ES-I3 (cell line): ENCODE measurements at regions not wholly inside any gene's neighbourhood (a gene's known extent, or its start where the extent isn't known, plus 50 kb on each side); places are given as distances from the start of the nearest gene placed in this dataset.
"Not testable (repeated sequence)": the region's sequence is repeated elsewhere in the genome, so short reads cannot be mapped to it uniquely, and the experiment has no call there.

Source experiments
- H3K36me3 ChIP-seq: 2 replicates; pipeline ENCODE4 v1.6.1; 2013; ENCODE audit warnings: mild to moderate bottlenecking, low read length, control low read depth, moderate library complexity; ENCODE audit not compliant: insufficient read depth
- H3K4me1 ChIP-seq: 2 replicates; pipeline ENCODE4 v1.6.1; 2013; ENCODE audit warnings: mild to moderate bottlenecking, control low read depth, low read length; ENCODE audit not compliant: insufficient read depth
- H3K9ac ChIP-seq: 2 replicates; pipeline ENCODE4 v1.6.1; 2013; ENCODE audit warnings: low read depth, mild to moderate bottlenecking, low read length, moderate library complexity
- H3K9me3 ChIP-seq: 2 replicates; pipeline ENCODE4 v1.6.1; 2013; ENCODE audit warnings: mild to moderate bottlenecking, low read length, moderate library complexity; ENCODE audit not compliant: control insufficient read depth, insufficient read depth

DNA sequence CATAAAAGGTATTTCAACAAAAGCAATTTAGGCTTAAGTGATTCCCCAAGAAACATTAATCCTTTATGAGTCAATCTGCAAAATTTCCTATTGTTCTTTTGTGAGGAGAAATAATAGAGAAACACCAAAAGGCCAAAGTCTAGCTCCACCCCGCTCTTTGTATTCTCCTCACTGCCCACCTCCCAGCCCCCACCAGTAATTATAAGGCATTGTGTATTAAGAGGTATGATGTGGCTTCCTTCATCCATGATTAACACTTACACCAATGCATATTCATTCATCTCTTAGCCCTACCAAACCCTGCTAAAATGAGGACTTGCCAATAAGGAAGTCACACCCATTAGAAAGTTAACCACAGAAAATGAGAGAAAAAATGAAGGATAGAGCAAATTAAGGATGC lies 105.3 kb upstream of the SPATA31D4 start:
- peaks cover 45% of the 10 kb centered on the region for H3K4me1 ChIP-seq
- no peaks in the 10 kb centered on the region for H3K36me3 ChIP-seq
- no peak overlapping the region for H3K9ac ChIP-seq
- H3K9me3 ChIP-seq: no peaks in the 10 kb centered on the region

GRCh38 chr9:81823672-81824554 lies 104.3 kb upstream of the SPATA31D4 start:
- Histone ChIP-seq H3K4me1 (peaks cover 52% of the 10 kb centered on the region), H3K36me3 (no peaks in the 10 kb centered on the region), H3K9ac (no peak overlapping the region), H3K9me3 (no peaks in the 10 kb centered on the region)

DNA sequence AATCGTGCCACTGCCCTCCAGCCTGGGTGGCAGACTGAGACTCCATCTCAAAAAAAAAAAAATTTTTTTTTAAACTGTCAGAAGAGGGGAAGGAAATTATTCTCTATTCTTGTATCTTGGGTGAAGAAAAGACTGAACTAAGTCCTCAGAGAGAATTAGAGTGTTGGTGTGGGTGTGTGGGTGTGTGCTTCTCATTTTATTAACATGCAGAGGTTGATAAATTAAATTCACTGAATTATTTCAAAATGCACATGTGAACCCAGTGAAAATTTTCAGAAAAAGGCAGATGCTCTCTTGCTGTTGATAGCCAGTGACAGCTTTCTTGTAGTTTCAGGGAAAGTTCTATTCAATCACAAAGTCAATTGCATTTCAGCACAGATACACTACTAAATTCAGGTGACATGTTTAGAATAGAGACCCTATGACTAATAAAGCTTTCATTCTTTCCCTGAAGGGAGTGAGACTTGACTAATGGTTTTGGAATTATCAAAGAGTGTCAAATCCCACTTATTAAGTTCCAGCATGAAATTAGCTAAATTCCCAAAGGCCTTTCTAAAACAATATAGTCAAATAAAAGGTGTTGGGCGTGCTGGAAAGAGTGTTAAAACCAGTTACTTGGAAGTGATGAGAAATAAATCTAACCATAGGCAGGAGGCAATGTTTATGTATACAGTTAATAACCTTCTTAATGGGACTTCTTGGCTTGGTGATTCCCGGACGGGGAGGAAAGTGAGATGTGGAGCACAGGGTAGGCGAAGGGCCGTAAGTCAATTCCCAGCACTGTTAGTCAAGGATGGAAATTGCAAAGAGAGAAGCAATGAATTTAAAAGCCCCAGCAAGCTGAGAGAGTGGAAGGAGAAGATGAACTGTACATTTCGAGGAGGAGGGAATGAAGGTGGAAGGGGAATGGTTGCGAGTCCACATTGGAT lies 103.2 kb upstream of the SPATA31D4 start:
- no peaks in the 10 kb centered on the region for H3K36me3 ChIP-seq
- H3K4me1 ChIP-seq: peaks cover 45% of the 10 kb centered on the region
- H3K9ac ChIP-seq: no peak overlapping the region
- no peaks in the 10 kb centered on the region for H3K9me3 ChIP-seq

DNA sequence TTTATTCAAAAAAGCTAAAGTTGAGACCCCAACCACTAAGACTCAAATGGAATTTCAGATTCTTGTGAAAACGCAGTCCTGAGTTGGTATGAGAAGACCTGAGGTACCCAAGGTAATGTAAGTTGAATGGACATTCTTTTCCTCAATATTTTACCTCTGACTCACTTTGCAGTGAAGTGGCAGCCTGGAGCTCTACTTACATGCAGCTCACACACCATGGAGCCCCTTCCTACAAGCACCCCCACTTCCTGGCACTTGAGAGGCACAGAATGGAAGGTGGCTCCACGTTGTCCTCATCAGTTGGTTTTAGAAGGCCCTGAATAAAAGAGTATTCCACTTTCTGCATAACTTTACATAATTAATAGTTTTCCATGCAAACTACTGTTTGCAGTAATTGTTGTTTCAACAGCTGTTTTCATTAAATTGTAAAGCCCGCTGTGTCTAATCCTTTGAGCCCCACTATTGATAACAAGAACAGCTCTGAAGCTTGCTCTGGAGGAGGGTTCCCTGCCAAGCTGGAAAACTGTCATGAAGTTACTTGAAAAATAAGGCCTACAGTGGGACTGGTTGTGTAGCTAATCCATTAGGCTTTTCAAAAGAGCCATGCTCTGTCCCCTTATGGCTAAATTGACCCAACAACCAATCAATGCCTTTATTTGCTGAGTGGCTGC lies 102.2 kb upstream of the SPATA31D4 start:
- no peak overlapping the region for H3K9ac ChIP-seq
- H3K36me3 ChIP-seq: no peaks in the 10 kb centered on the region
- H3K9me3 ChIP-seq: no peaks in the 10 kb centered on the region
- H3K4me1 ChIP-seq: peaks cover 36% of the 10 kb centered on the region

DNA sequence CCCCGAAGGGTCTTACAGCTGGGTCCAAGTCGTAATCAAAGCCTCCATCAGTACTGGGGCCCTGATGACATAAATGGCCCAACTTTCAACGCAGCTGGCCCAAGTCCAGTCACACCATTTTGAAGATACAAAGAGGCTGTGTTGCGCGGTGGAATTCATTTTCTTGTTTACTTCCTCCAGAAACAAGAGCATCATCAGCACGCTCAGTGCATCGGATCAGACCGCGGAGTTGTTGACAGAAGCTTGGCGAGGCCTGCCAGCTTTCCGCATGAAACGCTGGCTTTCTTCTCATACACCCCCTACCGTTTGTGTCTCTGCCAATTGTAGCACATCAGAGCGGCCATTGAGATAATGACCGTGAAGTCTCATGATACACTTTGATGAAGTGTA lies 101.7 kb upstream of the SPATA31D4 start:
- Histone ChIP-seq H3K36me3 (no peaks in the 10 kb centered on the region), H3K4me1 (peaks cover 36% of the 10 kb centered on the region), H3K9ac (no peak overlapping the region)

GRCh38 chr9:81827616-81828296 lies 100.5 kb upstream of the SPATA31D4 start:
- Histone ChIP-seq H3K36me3 (no peaks in the 10 kb centered on the region), H3K9me3 (no peaks in the 10 kb centered on the region), H3K9ac (no peak overlapping the region), H3K4me1 (peaks cover 31% of the 10 kb centered on the region)

More for the DNA sequence above, 101.7 kb upstream of the SPATA31D4 start:
- H3K9me3 ChIP-seq: no peaks in the 10 kb centered on the region

DNA sequence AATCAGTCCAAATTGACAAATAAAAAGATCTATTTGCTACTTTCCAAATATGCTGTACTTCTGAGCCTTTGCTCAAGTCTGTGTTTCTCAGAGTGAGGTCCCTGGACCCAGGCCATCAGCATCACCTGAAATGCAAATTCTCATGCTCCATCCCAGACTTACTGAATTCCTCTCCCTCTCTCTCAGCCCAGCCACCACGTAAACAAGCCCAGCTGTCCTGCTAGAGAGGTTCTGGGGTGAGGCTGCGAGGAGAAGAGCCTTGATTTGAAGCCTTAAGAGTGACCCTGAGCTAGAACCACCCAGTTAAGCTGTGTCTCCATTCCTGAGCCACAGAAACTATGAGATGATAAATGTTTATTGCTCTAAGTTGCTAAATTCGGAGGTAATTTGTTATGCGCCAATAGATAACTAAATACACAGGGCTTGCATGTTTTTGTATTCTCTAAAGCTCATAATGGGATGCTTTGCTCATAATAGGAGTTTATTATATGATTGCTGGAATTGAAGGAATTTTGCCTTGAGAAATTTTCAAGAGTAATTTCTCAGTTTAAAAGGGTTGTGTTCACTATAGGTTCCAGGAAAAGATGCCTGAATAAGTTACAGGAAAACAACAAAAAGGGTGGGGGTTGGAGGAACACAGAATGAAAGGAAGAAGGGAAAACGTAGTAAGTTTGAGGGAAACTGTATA lies 98.9 kb upstream of the SPATA31D4 start:
- H3K4me1 ChIP-seq: peaks cover 26% of the 10 kb centered on the region
- H3K9me3 ChIP-seq: no peaks in the 10 kb centered on the region
- H3K36me3 ChIP-seq: no peaks in the 10 kb centered on the region
- H3K9ac ChIP-seq: no peak overlapping the region

- peaks cover 22% of the 10 kb centered on the region for H3K4me1 ChIP-seq
- H3K9ac ChIP-seq, H3K9me3 ChIP-seq, H3K36me3 ChIP-seq: not testable (repeated sequence)
These were observed 97.8 kb upstream of the SPATA31D4 start for GRCh38 chr9:81830431-81830830.

DNA sequence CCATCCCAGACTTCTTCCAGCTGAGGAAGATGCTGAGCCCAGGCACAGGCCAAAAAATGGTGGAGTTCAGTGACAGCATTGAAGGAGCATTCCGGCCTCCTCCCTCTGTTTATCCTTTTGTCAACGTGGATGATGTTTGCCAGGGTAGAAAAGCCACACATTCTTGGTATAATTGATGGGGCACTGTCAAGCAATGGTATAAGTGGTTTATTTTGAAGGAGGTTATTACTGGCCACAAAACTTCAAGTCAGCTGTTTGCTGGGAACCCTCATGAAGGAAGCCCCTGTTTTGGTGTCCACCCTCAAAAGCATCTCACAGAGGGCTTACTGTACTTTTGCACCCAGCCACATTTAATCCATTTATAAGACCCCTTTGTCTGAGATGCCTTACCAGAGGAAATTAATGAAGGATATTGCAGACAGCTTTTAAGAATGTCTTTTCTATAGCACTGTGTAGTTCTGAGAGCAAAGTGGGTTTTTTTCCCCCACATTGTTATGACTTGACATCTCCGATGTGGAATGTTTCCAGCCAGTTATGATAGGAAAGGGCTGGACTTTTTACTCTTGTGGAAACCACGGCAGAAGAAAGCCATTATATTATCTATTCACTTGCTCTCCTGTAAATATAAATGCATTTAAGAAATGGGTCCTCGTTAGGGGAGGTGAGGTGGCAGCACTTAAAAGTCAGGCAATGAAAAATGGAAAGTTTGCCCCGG lies 95.5 kb upstream of the SPATA31D4 start:
- Histone ChIP-seq H3K9ac (no peak overlapping the region), H3K36me3 (no peaks in the 10 kb centered on the region), H3K9me3 (no peaks in the 10 kb centered on the region), H3K4me1 (peaks cover 16% of the 10 kb centered on the region)

DNA sequence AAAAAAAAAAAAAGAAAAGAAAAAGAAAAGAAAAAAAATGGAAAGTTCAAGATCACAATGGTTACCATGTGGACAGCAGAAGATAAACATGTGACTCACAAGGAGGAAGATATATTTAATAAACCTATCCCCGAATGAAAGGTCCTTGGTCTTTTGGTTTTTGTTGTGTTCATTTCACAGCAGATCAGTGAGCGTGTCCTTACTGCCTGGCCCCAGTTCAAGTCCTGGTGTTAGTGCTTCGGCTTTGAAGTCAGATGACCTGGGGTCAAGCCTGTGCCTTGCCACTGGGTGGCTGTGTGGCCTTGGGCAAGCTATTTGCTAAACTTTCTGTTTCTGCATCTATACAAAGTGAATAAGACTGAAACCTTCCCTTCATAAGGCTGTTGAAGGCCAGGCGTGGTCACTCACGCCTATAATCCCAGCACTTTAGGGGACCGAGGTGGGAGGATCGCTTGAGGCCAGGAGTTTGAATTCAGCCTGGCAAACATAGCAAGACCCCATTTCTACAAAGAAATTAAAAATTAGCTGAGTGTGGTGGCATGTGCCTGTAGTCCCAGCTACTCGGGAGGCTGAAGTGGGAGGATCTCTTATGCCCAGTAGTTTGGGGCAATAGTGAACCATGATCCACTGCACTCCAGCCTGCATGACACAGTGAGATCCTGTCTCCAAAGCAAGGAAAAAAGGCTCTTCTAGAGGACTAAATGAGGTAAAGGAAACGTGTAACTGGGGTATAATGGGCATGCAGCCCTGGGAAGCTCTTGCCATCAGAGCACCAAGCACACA lies 94.5 kb upstream of the SPATA31D4 start:
- Histone ChIP-seq H3K36me3 (no peaks in the 10 kb centered on the region), H3K9ac (no peak overlapping the region), H3K9me3 (no peaks in the 10 kb centered on the region), H3K4me1 (peaks cover 6% of the 10 kb centered on the region)

GRCh38 chr9:81841333-81841732 lies 86.9 kb upstream of the SPATA31D4 start:
- no peaks in the 10 kb centered on the region for H3K9me3 ChIP-seq
- peaks cover 15% of the 10 kb centered on the region for H3K4me1 ChIP-seq
- no peak overlapping the region for H3K9ac ChIP-seq
- no peaks in the 10 kb centered on the region for H3K36me3 ChIP-seq

- no peaks in the 10 kb centered on the region for H3K36me3 ChIP-seq
- no peak overlapping the region for H3K9ac ChIP-seq
- H3K9me3 ChIP-seq: no peaks in the 10 kb centered on the region
- peaks cover 15% of the 10 kb centered on the region for H3K4me1 ChIP-seq
These were observed 84.1 kb upstream of the SPATA31D4 start for GRCh38 chr9:81844131-81844567.
